GM13977 (cell line): ENCODE measurements at regions not wholly inside any gene's neighbourhood (a gene's known extent, or its start where the extent isn't known, plus 50 kb on each side); places are given as distances from the start of the nearest gene placed in this dataset.

Experiments
- DNase-seq: peaks from one replicate; pipeline ENCODE4 v3.0.0; 2012; ENCODE audit warnings: low spot score
- in situ Hi-C: fragments of 300-500 bp; cut with MboI; formaldehyde crosslinking; loops from one replicate; pipeline ENCODE4 v1.12.0; 2022; ENCODE audit warnings: low sequenced_read_pairs, low pct_unique_long_range_greater_than_20kb, mixed read lengths, inconsistent platforms; ENCODE audit not compliant: unreplicated experiment
- TF ChIP-seq, protein P1 (sequence below): IDR thresholded peaks from 2 replicates; pipeline ENCODE4 v1.5.1; 2012; ENCODE audit warnings: mild to moderate bottlenecking, control low read depth; ENCODE audit not compliant: insufficient read depth; ENCODE audit errors: extremely low read depth, missing control alignments

DNA sequence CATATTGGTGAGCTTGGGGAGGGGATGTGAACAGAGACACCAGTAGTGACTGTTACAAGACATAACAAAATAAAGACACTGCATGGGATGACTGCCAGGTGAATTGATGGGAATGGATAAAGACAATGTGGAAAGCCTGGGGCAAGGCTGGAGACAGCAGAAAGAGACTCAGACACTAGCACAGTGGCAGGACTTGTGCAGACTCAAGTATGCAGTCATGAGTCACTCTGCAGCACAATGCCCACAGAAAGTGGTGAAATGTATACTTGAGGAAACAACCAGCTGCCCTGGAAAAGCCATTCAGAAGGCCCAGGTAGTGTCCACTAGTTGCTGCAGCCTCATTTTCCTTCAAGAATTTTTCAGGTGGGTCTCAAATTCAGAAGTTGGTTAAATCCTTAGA is 452.3 kb downstream of the MID1IP1 start:
- TF ChIP-seq, protein P1, sequence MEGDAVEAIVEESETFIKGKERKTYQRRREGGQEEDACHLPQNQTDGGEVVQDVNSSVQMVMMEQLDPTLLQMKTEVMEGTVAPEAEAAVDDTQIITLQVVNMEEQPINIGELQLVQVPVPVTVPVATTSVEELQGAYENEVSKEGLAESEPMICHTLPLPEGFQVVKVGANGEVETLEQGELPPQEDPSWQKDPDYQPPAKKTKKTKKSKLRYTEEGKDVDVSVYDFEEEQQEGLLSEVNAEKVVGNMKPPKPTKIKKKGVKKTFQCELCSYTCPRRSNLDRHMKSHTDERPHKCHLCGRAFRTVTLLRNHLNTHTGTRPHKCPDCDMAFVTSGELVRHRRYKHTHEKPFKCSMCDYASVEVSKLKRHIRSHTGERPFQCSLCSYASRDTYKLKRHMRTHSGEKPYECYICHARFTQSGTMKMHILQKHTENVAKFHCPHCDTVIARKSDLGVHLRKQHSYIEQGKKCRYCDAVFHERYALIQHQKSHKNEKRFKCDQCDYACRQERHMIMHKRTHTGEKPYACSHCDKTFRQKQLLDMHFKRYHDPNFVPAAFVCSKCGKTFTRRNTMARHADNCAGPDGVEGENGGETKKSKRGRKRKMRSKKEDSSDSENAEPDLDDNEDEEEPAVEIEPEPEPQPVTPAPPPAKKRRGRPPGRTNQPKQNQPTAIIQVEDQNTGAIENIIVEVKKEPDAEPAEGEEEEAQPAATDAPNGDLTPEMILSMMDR: no peak
- no peak for DNase-seq
- in situ Hi-C loops: no loop called here

DNA sequence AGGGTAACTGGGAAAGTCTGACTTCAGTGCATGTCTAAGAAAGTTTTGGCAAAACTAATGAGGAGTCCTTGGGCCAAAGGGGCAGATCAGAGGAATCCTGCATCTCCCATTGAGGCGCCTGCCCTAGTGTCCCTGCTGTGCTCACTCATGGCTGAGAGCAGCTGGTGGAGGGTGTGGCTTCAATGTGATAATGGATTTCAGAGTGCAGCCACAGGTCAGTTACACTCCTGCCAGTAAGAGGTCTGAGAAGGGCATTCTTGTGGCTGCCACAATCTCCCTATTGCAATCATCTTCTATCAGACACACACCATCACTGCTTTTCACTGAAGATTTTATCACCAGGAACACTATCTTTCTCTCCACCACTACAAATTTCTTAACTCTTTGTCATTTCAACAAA is 457.1 kb downstream of the MID1IP1 start:
- TF ChIP-seq, protein P1: no peak
- in situ Hi-C loops: no loop called here
- DNase-seq: no peak

DNA sequence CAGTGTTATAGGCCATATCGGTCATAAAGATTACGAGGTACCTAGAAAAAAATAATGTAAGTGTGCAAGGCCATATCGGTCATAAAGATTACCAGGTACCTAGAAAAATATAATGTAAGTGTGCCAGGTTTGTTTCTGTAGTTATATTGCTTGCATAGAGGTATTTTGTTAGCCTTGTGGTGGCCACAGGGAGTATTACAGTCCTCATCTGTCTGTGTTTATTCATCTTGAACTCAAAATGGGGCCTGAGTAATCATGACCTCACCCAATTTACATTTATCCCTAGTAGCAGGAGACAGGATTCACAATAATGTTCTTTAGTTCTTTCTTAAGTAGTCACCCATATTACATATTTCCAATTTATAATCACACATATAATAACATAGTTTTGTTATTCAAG is 459.7 kb downstream of the MID1IP1 start:
- in situ Hi-C loops: no loop called here
- TF ChIP-seq, protein P1: no peak
- no peak for DNase-seq

DNA sequence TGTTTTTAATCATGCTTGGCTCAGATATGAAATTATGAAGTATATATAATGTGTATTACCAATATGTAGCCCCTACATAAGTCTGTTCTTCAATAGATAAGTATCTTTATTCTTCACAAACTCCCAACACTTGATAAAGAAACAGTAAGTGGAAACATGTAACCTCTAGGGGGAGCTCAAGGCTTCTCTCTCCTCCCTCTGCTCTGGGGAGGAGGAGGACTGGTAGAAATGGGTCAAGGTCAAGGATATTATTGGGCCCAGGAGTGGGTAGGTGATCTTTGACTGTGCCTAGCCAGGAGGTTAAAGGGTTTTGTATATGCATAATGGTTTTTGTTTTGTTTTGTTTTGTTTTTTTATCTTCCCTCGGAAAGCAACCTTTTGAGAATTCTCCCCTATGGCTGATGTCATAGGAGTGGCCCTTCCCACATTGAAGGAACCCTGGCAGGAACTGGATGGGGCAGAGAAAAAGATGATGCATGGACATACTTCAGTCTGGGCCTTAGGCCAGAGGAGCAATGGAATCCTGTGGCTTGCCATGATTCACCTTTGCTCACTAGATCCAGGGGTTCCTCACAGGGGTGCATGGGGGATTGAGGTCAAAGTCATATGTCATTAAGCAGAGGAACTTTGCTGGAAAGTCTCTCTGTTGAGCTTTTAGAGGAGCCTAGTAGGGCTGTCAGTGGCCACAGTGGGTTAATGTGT is 460.3 kb downstream of the MID1IP1 start:
- peak; percentile 12 for DNase-seq
- TF ChIP-seq, protein P1: peak; percentile 72
- in situ Hi-C loops: no loop called here

DNA sequence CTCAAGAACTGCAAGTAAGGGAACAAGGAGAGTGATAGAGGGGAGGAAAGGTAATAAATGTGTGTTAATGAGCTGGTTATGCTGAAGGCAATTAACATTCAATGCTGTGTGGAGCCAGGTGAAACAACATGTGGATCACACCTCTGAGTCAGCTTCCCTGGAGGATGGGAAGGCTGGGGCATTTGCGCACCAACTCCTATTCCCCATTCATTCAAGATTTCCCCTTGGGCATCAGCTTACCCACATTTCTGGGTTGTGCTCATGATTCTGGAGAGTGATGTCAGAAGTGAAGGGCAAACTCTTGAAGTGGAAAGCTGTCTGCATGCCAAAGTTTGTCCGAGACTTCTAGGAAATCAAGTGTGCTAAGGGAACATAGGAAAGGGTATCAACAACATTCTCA is 461.4 kb downstream of the MID1IP1 start:
- in situ Hi-C loops: no loop called here
- DNase-seq: no peak
- TF ChIP-seq, protein P1: no peak

DNA sequence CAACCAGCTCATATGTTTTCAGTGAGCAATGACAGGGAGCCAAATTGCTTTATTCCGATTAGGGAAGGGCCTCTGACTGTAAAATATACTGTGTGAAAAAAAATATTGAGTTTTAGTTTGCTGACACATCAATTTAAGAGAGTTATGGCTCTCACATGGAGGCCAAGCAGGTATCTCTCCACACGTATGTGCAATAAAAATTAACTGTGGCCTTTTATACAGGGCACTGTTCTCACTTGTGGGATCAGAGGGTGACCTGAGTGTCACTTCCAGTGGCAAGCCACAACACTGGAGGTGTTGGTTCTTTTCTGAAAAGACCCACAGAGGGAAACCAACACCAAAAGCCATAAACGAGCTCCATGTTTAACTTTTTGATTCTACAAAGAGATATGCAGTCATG is 462.8 kb downstream of the MID1IP1 start:
- no peak for DNase-seq
- in situ Hi-C loops: no loop called here

More for the DNA sequence above, 462.8 kb downstream of the MID1IP1 start:
- TF ChIP-seq, protein P1: no peak
